Activated T-helper 9 cell treated with anti-CD3 and anti-CD28 coated beads, Interleukin-2, amount 50 U/mL, for 16 hours (primary cell): ENCODE measurements at regions not wholly inside any gene's neighbourhood (a gene's known extent, or its start where the extent isn't known, plus 50 kb on each side); places are given as distances from the start of the nearest gene placed in this dataset.
A peak's percentile ranks its signal among the peaks of the same experiment; 100 is the strongest.

Source experiments
- DNase-seq: peaks from one replicate; pipeline ENCODE4 v3.0.0-alpha.2; 2020; ENCODE audit warnings: low read depth

GRCh38 chr14:96727980-96728717 lies 69.0 kb upstream of the VRK1 start:
- no peak for DNase-seq

DNA sequence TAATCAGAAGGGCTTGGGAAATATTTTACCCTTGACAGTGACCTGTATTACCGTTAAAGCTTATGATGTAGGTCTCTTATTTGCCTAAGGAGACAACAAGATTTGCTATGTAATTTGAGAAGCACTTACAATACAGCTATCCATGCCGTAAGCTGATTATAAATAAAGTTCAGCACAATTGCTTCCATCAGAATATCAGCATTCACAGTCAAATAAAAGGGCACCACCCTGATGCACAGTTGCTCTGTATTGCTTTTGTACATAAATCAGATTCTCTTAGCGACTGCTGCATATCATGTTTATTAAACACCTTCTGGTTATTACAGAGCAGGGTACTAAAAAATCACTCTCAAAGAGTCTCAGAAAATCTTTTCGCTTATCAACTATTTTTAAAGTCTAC lies 67.3 kb upstream of the VRK1 start:
- no peak for DNase-seq

GRCh38 chr14:96730386-96730785 lies 66.8 kb upstream of the VRK1 start:
- DNase-seq, result no peak

GRCh38 chr14:96734076-96734622 lies 63.0 kb upstream of the VRK1 start:
- DNase-seq, result no peak

DNA sequence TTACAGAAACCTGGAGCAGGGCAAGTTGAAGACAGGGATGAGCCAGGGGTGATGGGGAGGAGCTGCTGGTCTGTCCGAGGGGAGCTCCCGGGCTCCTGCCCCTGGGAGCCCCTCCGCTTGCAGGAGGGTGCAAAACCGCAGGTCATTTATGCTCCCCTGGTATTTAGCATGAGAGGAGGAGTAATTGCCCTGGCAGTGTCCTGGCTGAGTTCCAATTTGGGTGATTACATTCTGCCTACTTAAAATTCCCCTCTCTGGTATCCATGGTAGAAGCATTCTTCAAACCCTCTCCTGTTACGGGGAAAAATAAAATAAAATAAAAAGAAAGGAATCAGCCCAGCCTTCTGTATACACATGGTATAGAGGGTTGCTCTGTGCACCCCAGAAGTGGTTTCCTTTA lies 61.7 kb upstream of the VRK1 start:
- no peak for DNase-seq

DNA sequence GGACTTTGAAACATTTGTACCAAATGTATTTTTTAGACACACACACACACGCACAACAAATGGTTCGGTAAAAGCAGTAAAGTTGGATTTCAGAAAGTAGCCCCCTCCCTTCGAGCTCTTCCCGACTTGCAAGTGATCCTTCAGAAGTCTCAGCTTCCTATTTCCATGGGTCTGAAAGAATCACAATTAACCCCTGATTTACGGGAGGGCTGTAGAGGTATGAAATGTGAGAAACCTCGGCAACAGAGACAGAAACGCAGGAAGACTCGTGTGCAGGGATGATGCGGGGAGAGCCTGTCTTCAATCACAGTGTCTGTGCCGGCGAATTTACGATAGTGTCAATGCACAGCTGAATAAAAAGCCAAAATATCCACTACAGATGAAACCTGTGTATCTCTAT lies 60.7 kb upstream of the VRK1 start:
- no peak for DNase-seq

DNA sequence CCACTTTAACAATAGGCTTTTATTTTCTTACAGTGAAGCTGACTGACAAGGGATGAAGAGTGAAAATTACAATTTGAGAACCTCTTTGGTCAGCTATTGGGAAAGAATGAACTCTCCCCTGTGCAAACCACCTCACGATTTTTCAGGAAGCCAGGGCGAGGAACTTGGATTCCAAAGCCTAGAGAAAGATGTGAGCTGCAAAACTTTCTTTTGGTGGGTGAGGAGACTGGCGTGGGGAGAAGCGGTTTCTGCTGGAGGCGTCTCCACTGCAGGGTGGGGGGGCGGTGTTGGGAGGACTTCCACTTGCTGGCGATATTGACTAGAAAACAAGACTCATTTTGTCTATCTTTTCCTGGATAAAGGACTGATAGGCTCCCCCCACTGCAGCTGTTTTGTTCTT lies 59.3 kb upstream of the VRK1 start:
- DNase-seq, result no peak

DNA sequence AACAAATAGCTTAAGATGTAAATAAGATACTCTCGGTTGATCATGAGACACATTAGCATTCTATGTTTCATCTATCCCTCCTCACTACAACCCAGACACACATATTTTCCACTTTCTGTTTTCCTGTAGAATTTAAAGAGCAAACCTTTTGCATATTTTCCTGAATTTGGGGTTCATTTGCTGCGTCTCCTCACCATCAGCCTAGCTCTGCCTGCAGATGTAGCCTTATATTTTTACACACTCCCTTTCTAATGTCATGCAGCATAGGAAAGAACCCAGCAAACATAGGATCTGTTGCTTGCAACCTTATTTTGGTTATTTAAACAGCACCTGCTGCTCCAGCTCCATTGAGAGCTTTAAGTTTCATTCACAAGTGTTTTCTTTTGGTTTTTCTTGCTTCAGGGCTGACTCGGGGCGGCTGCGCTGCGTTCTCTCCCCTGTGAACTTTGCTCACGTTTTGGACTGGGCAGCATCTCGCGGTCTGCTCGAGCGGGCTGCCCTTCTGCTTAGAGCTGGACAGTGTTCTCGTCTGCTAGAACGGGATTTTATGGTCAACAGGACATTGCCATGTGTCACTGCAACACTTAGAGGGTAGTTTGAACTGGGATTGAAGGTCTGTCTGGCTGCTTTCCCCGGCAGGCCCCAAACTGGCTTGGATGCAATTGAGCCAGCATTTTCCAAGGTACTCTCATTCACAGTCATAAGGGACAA lies 57.8 kb upstream of the VRK1 start:
- DNase-seq, result no peak

DNA sequence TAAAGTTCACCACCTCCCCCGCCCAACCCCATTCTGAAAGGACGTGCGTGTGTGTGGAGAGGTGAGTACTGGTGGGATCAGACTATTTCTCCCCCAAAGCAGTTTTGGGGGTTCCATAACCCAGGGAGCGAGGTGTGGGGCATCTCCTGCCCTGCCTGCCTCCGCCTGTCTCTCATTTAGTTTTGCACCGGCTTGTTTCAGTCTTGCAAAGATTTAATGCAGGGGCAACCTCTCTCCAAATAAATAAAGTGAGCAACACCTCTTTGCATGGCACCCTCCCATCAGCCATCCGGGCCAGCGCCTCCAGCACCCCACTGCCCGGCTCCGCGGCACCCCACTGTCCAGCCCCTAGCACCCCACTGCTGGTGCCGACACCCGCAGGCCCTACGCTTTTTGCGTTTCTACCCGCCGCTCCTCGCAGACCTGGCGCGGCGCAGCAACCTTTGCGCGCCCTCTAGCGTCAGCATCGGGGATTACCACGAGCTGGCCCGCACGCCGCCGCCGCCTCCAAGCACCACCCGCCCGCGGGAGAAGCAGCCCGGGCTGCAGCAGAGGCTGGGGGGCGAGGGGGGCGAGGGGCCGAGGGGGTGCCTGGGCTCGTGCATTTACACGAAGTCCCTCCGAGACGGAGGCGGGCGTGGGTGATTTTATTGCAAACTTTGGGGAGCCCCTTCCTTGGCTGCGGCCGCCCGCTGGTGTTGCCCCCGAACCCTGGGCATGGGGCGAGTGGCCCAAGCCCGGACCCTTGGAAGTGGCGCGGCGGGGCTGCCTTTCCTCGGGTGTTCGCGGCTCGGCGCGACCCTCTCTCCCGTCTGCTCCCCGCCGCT lies 55.8 kb upstream of the VRK1 start:
- peak; percentile 65 for DNase-seq

- no peak for DNase-seq
Measured at GRCh38 chr14:96744262-96744661, 52.9 kb upstream of the VRK1 start.

GRCh38 chr14:96745500-96746051 lies 51.6 kb upstream of the VRK1 start:
- DNase-seq, result no peak

DNA sequence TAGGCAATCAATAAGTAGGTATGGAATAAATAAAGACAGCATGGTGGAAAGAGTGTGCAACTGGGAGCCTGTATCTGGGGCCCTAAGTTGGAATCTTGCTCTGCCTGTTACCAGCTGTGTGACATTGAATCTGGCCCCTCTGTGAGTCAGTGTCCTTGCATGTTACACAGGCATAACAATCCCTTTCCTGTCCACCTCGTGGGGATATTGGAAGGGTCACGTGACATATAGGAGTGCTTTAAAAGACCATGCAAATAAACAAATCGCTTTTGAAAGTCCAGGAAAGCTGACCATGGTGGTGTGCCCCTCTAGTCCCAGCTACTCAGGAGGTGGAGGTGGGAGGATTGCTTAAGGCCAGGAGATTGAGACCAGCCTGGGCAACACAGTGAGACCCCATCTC lies 51.1 kb upstream of the VRK1 start:
- no peak for DNase-seq

- no peak for DNase-seq
Measured at GRCh38 chr14:96747006-96747405, 50.2 kb upstream of the VRK1 start.
